Osteocyte (in vitro differentiated cells): ENCODE measurements at regions not wholly inside any gene's neighbourhood (a gene's known extent, or its start where the extent isn't known, plus 50 kb on each side); places are given as distances from the start of the nearest gene placed in this dataset.
"Not testable (repeated sequence)": the region's sequence is repeated elsewhere in the genome, so short reads cannot be mapped to it uniquely, and the experiment has no call there.

Experiments
- DNase-seq: peaks from one replicate; pipeline ENCODE4 v3.0.0; 2021; ENCODE audit warnings: mixed read lengths; ENCODE audit not compliant: unreplicated experiment; ENCODE audit errors: extremely low spot score
- H3K27ac Mint-ChIP-seq: one replicate; pipeline ENCODE4 v1.8.0; 2021; ENCODE audit warnings: mild to moderate bottlenecking, mixed read lengths; ENCODE audit not compliant: unreplicated experiment
- H3K27me3 Mint-ChIP-seq: one replicate; pipeline ENCODE4 v1.8.0; 2021; ENCODE audit warnings: mixed read lengths; ENCODE audit not compliant: unreplicated experiment
- H3K36me3 Mint-ChIP-seq: one replicate; pipeline ENCODE4 v1.8.0; 2021; ENCODE audit warnings: mixed read lengths; ENCODE audit not compliant: unreplicated experiment
- H3K4me1 Mint-ChIP-seq: one replicate; pipeline ENCODE4 v1.8.0; 2021; ENCODE audit warnings: mixed read lengths; ENCODE audit not compliant: unreplicated experiment
- H3K4me3 Mint-ChIP-seq: one replicate; pipeline ENCODE4 v1.8.0; 2021; ENCODE audit warnings: mild to moderate bottlenecking, moderate library complexity, mixed read lengths; ENCODE audit not compliant: unreplicated experiment
- H3K9me3 Mint-ChIP-seq: one replicate; pipeline ENCODE4 v1.8.0; 2021; ENCODE audit warnings: mixed read lengths; ENCODE audit not compliant: unreplicated experiment
- CTCF ChIP-seq: fragments of 200-600 bp; sonication (generic); IDR thresholded peaks from 2 replicates; pipeline ENCODE4 v1.5.0; 2021; ENCODE audit warnings: antibody characterized with exemption, mild to moderate bottlenecking, moderate library complexity

- Mint-ChIP-seq H3K36me3 (no peaks in the 10 kb centered on the region), H3K4me1 (peaks cover 10% of the 10 kb centered on the region), H3K4me3 (no peak overlapping the region), H3K9me3 (peaks cover 13% of the 10 kb centered on the region), H3K27ac (no peak overlapping the region), H3K27me3 (no peaks in the 10 kb centered on the region)
- no peak for TF ChIP-seq CTCF
- no peak for DNase-seq
Measured at GRCh38 chr12:88361493-88361892, 218.8 kb downstream of the KITLG start.

GRCh38 chr12:88362439-88362838 lies 217.8 kb downstream of the KITLG start:
- peaks cover 13% of the 10 kb centered on the region for H3K9me3 Mint-ChIP-seq
- no peak for DNase-seq
- peaks cover 10% of the 10 kb centered on the region for H3K4me1 Mint-ChIP-seq
- no peaks in the 10 kb centered on the region for H3K36me3 Mint-ChIP-seq
- no peak for TF ChIP-seq CTCF
- no peak overlapping the region for H3K4me3 Mint-ChIP-seq
- H3K27me3 Mint-ChIP-seq, result no peaks in the 10 kb centered on the region
- no peak overlapping the region for H3K27ac Mint-ChIP-seq

GRCh38 chr12:88365403-88365802 lies 214.9 kb downstream of the KITLG start:
- Mint-ChIP-seq H3K27me3 (no peaks in the 10 kb centered on the region), H3K9me3 (peaks cover 9% of the 10 kb centered on the region)

GRCh38 chr12:88366101-88366500 lies 214.2 kb downstream of the KITLG start:
- no peak for DNase-seq
- H3K27me3 Mint-ChIP-seq, result no peaks in the 10 kb centered on the region

More at GRCh38 chr12:88365403-88365802, 214.9 kb downstream of the KITLG start:
- no peak for DNase-seq
- no peak overlapping the region for H3K27ac Mint-ChIP-seq
- H3K4me1 Mint-ChIP-seq, result peaks cover 10% of the 10 kb centered on the region
- no peaks in the 10 kb centered on the region for H3K36me3 Mint-ChIP-seq
- no peak overlapping the region for H3K4me3 Mint-ChIP-seq
- TF ChIP-seq CTCF, result no peak

GRCh38 chr12:88367231-88367630 lies 213.0 kb downstream of the KITLG start:
- no peak overlapping the region for H3K4me3 Mint-ChIP-seq
- no peak overlapping the region for H3K27ac Mint-ChIP-seq
- H3K36me3 Mint-ChIP-seq, result no peaks in the 10 kb centered on the region
- TF ChIP-seq CTCF, result no peak
- H3K4me1 Mint-ChIP-seq, result peaks cover 8% of the 10 kb centered on the region
- no peak for DNase-seq
- H3K9me3 Mint-ChIP-seq, result peaks cover 9% of the 10 kb centered on the region
- no peaks in the 10 kb centered on the region for H3K27me3 Mint-ChIP-seq

More at GRCh38 chr12:88366101-88366500, 214.2 kb downstream of the KITLG start:
- Mint-ChIP-seq H3K4me1 (peaks cover 10% of the 10 kb centered on the region), H3K36me3 (no peaks in the 10 kb centered on the region), H3K9me3 (peaks cover 9% of the 10 kb centered on the region), H3K27ac (no peak overlapping the region), H3K4me3 (no peak overlapping the region)
- no peak for TF ChIP-seq CTCF

- not testable (repeated sequence) for H3K4me3 Mint-ChIP-seq, DNase-seq, H3K4me1 Mint-ChIP-seq, H3K27ac Mint-ChIP-seq, H3K27me3 Mint-ChIP-seq, H3K36me3 Mint-ChIP-seq, H3K9me3 Mint-ChIP-seq
Measured at GRCh38 chr12:88368077-88368476, 212.2 kb downstream of the KITLG start.
